ENCODE measurements at regions not wholly inside any gene's neighbourhood (a gene's known extent, or its start where the extent isn't known, plus 50 kb on each side); places are given as distances from the start of the nearest gene placed in this dataset.

DNA sequence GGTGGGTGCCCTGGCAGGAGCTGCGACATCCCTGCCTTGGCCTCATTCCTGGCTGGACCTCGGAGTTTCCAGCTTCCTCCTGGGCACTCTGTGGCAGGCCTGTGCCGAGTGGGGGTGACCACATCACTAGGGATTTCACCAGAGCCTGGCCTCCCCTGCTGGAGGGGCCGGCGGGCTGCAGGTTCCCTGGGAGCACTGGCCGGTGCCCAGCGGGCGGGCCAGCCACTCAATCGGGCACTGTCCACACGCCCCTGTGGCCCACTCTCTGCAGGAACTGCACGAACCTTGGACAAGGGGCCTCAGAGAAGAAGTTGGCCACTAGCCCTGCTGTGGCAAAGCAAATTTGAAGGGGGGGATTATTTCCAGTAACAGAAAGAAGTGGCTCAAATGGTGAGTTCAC is 110.7 kb upstream of the APCDD1 start:
- no peak for DNase-seq
- no peaks in the 10 kb centered on the region for H3K4me1 Mint-ChIP-seq (ENCODE audit: low read depth)
- H3K27me3 Mint-ChIP-seq (ENCODE audit: insufficient read depth): peaks cover 10% of the 10 kb centered on the region
- TF ChIP-seq, protein P1, sequence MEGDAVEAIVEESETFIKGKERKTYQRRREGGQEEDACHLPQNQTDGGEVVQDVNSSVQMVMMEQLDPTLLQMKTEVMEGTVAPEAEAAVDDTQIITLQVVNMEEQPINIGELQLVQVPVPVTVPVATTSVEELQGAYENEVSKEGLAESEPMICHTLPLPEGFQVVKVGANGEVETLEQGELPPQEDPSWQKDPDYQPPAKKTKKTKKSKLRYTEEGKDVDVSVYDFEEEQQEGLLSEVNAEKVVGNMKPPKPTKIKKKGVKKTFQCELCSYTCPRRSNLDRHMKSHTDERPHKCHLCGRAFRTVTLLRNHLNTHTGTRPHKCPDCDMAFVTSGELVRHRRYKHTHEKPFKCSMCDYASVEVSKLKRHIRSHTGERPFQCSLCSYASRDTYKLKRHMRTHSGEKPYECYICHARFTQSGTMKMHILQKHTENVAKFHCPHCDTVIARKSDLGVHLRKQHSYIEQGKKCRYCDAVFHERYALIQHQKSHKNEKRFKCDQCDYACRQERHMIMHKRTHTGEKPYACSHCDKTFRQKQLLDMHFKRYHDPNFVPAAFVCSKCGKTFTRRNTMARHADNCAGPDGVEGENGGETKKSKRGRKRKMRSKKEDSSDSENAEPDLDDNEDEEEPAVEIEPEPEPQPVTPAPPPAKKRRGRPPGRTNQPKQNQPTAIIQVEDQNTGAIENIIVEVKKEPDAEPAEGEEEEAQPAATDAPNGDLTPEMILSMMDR (IDR thresholded peaks at IDR 0.05): no peak
- no peak overlapping the region for H3K27ac Mint-ChIP-seq
- no peak overlapping the region for H3K4me3 Mint-ChIP-seq
- H3K36me3 Mint-ChIP-seq (ENCODE audit: low read depth): no peaks in the 10 kb centered on the region
- H3K9me3 Mint-ChIP-seq: no peaks in the 10 kb centered on the region

DNA sequence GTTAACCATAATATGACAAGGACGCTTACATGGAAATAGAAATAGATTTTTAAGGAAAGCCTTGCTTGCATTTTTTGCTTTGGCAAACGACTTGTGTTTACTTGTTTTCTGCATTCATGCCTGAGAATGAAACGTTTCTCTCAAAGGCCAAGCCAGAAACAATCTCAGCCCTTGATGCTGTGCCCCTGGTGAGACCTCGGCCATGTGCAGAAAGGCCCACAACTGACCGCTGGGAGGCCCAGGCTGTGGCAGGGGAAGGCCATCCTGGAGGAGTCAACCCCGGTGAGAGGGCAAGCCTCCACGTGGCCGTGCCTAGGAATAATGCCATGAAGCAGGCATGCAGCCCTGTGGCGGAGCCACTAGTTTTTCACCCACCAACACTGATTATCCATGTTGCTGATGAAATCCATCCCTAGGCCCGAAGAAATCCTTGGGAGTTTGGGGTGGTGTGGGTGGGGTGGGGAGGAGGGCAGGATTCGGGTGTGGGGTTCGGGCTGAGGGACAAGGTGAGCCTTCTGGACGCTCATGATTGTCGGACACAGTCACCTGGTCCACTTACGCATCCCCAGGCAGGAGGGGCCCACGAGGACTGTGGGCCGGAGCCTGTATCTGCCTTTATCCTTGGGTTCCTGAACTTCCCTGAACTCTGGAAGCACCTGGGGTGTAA is 107.6 kb upstream of the APCDD1 start:
- H3K4me1 Mint-ChIP-seq (ENCODE audit: low read depth): peaks cover 27% of the 10 kb centered on the region
- H3K9me3 Mint-ChIP-seq: no peaks in the 10 kb centered on the region
- H3K4me3 Mint-ChIP-seq: no peak overlapping the region
- no peak overlapping the region for H3K27ac Mint-ChIP-seq
- TF ChIP-seq, protein P1 (IDR thresholded peaks at IDR 0.05): no peak
- peaks cover 4% of the 10 kb centered on the region for H3K27me3 Mint-ChIP-seq (ENCODE audit: insufficient read depth)
- H3K36me3 Mint-ChIP-seq (ENCODE audit: low read depth): no peaks in the 10 kb centered on the region
- DNase-seq: no peak

DNA sequence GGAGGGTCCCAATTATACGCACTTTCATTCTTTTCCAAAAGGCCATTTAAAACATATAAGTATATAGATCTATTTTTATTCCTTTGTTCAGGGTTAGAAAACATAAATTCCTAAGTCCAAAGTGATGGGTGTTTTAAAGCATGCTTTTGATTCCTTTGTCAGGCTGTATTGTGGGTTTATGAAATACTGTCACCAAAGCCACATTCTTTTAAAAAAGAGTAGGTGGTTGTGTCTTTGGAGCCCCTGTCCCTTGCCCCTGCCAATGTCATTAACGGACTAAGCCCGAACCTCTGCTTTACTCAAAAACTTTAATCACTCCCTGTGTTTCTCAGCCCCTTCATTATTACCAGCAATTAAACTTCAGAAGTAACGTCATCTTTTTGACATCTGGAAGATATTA is 104.9 kb upstream of the APCDD1 start:
- Mint-ChIP-seq H3K9me3 (no peaks in the 10 kb centered on the region), H3K27ac (no peak overlapping the region), H3K4me1 (ENCODE audit: low read depth) (peaks cover 52% of the 10 kb centered on the region), H3K27me3 (ENCODE audit: insufficient read depth) (no peaks in the 10 kb centered on the region; the same call in 1 of the 2 replicates), H3K4me3 (no peak overlapping the region), H3K36me3 (ENCODE audit: low read depth) (no peaks in the 10 kb centered on the region)
- DNase-seq: no peak
- TF ChIP-seq, protein P1 (IDR thresholded peaks at IDR 0.05): no peak

DNA sequence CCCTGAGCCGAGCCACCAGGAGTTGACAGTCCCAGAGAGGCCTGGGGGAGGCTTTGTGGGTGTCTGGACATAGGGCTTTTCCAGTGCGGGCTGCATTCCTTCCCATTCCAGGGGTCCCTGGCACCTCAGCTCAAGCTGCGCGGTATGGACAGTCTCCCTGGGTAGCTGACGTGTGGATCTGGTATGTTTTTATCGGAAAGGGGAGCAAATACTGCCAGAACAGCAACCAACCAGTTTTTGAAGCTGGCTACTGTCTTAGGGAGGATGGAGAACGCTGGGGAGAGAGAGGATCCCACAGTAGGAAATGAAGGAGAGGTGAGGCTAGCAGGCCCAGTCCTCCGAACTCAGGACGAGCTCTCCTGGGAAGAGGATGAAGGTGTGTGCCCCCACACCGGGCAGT is 103.8 kb upstream of the APCDD1 start:
- no peaks in the 10 kb centered on the region for H3K9me3 Mint-ChIP-seq
- H3K36me3 Mint-ChIP-seq (ENCODE audit: low read depth): no peaks in the 10 kb centered on the region
- no peak overlapping the region for H3K4me3 Mint-ChIP-seq
- no peaks in the 10 kb centered on the region; the same call in 1 of the 2 replicates for H3K27me3 Mint-ChIP-seq (ENCODE audit: insufficient read depth)
- no peak overlapping the region for H3K27ac Mint-ChIP-seq
- no peak for DNase-seq
- peaks cover 57% of the 10 kb centered on the region for H3K4me1 Mint-ChIP-seq (ENCODE audit: low read depth)
- TF ChIP-seq, protein P1 (IDR thresholded peaks at IDR 0.05): no peak

DNA sequence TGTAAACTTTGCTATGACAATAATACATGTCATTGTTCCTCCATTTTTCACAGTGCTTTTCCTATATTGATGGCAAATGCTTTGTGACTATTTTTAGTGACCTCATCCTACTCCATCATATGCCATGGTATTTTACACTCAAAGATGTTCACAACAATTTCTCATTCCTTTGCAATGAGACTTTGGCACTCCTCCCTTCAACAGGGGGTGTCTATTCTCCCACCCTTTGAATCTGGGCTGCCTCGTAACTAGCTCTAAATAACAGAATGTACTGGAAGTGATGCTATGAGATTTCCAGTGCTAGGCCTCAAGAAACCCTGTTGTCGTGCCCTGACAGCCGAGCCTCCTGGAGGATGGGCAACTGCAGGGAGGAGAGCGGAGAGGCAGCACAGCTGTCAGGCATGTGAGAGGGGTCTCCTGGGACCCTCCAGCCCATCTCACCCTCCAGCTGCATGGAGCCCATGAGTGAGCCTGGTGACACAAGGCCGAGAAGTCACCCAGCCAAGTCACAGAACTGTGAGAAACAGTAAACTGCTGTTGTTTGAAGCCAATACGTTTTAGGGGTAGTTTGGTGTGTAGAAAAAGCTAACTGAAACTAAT is 103.1 kb upstream of the APCDD1 start:
- no peak for DNase-seq
- Mint-ChIP-seq H3K27me3 (ENCODE audit: insufficient read depth) (no peaks in the 10 kb centered on the region; the same call in 1 of the 2 replicates), H3K9me3 (no peaks in the 10 kb centered on the region)

More for the DNA sequence above, 103.1 kb upstream of the APCDD1 start:
- Mint-ChIP-seq H3K36me3 (ENCODE audit: low read depth) (no peaks in the 10 kb centered on the region), H3K4me3 (no peak overlapping the region), H3K4me1 (ENCODE audit: low read depth) (peaks cover 57% of the 10 kb centered on the region), H3K27ac (no peak overlapping the region)
- TF ChIP-seq, protein P1 (IDR thresholded peaks at IDR 0.05): no peak
